Cardiac fibroblast (primary cell): ENCODE measurements at regions not wholly inside any gene's neighbourhood (a gene's known extent, or its start where the extent isn't known, plus 50 kb on each side); places are given as distances from the start of the nearest gene placed in this dataset.

Experiments
- DNase-seq, 2 donors: peaks; one replicate each; pipeline versions ENCODE4 v3.0.0 to v3.0.0-alpha.2; 2010; ENCODE audit warnings: low read depth in 2 of 2
- H3K4me3 ChIP-seq, 2 donors: replicated peaks in 1 of 2; 1 replicate in 1 of 2; 2 replicates in 1 of 2; pipeline ENCODE4 v1.5.1; 2011; ENCODE audit warnings: low read depth in 2 of 2, low read length in 2 of 2, mild to moderate bottlenecking in 2 of 2, moderate library complexity in 1 of 2
- TF ChIP-seq, protein P1 (sequence below): IDR thresholded peaks from one replicate; pipeline ENCODE4 v1.5.1; 2011; ENCODE audit warnings: low read depth, mild to moderate bottlenecking, low read length, inconsistent platforms

DNA sequence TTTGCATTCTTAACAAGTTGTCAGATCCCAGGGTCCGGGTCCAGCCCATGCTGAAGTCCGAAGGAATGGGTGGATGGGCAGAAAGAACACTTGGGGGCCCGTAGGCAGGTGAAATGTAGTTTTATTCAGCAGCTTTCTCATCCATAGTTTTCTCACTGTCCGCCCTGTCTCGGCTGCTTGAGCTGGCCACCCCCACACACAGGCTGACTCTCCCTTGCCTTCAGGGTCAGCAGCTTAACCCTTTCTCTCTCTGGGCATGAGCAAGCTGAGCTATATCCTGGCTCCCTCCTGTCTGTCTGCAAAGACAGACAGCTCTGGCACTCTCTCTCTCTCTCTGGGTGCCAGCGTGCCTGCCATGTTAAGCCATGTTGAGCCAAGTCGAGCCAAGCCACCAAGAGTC, 163.9 kb downstream of the PTCSC3 start:
- TF ChIP-seq, protein P1, sequence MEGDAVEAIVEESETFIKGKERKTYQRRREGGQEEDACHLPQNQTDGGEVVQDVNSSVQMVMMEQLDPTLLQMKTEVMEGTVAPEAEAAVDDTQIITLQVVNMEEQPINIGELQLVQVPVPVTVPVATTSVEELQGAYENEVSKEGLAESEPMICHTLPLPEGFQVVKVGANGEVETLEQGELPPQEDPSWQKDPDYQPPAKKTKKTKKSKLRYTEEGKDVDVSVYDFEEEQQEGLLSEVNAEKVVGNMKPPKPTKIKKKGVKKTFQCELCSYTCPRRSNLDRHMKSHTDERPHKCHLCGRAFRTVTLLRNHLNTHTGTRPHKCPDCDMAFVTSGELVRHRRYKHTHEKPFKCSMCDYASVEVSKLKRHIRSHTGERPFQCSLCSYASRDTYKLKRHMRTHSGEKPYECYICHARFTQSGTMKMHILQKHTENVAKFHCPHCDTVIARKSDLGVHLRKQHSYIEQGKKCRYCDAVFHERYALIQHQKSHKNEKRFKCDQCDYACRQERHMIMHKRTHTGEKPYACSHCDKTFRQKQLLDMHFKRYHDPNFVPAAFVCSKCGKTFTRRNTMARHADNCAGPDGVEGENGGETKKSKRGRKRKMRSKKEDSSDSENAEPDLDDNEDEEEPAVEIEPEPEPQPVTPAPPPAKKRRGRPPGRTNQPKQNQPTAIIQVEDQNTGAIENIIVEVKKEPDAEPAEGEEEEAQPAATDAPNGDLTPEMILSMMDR: no peak
- no peak for DNase-seq
- H3K4me3 ChIP-seq: no peak overlapping the region

DNA sequence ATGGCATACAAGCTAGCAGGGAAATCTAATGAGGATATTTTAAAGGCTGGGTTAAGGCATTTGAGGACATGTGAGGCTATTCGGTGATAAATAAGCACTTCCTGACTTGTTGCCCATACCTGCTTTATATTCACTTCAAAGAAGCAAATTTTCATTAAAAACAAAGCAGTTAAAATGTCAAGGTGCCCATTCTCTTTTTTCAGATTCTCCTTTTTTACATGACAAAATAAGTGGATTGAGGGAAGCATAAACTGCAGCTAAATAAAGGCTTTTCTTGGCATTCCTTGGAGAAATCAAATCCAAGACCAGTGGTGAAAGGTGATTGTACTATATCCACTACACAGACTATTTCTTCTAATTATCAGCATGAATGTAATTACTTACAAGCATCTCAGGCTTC, 166.9 kb downstream of the PTCSC3 start:
- TF ChIP-seq, protein P1: no peak
- DNase-seq: no peak
- no peak overlapping the region for H3K4me3 ChIP-seq

DNA sequence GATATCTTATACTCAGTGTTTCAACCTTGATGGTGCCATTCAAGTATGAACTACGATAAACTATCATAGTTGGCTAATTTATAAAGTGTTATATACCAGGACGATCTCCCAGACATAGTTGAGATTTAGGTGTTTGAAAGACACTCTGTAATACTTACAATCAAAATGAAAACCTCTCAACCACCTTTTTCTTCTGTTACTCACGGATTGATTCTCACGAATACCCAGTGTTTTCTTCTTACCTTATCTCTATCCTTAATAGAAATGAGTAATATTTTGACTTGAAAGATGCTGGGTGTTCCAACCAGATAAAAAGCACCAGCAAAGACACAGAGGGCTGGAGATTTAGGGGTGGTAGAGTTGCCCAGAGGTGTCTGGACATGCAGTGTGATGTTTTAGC, 169.9 kb downstream of the PTCSC3 start:
- no peak for DNase-seq
- H3K4me3 ChIP-seq: no peak overlapping the region
- TF ChIP-seq, protein P1: no peak

- no peak overlapping the region for H3K4me3 ChIP-seq
- no peak for DNase-seq
- TF ChIP-seq, protein P1: no peak
Measured at GRCh38 chr14:36005670-36006069, 170.9 kb downstream of the PTCSC3 start.

- no peak overlapping the region for H3K4me3 ChIP-seq
- TF ChIP-seq, protein P1: no peak
- DNase-seq: no peak
Measured at GRCh38 chr14:36001936-36002335, 174.6 kb downstream of the PTCSC3 start.

- DNase-seq: no peak
- TF ChIP-seq, protein P1: no peak
- no peak overlapping the region for H3K4me3 ChIP-seq
Measured at GRCh38 chr14:35999294-35999693, 173.2 kb downstream of the BRMS1L start.

- no peak overlapping the region for H3K4me3 ChIP-seq
- TF ChIP-seq, protein P1: no peak
Measured at GRCh38 chr14:35998303-35998702, 172.2 kb downstream of the BRMS1L start.

More at GRCh38 chr14:35998303-35998702, 172.2 kb downstream of the BRMS1L start:
- no peak for DNase-seq
